K562 (cell line): ENCODE measurements at regions not wholly inside any gene's neighbourhood (a gene's known extent, or its start where the extent isn't known, plus 50 kb on each side); places are given as distances from the start of the nearest gene placed in this dataset.

Experiments
- TF ChIP-seq, protein P1 (sequence below): fragments of 200-800 bp; sonication (Bioruptor generic); IDR thresholded peaks from 2 replicates; pipeline ENCODE4 v1.6.1; 2016; ENCODE audit warnings: missing genetic modification characterization, missing compliant biosample characterization
- TF ChIP-seq, protein P2 (sequence below): sonication (generic); formaldehyde crosslinking; IDR thresholded peaks from 2 replicates; pipeline ENCODE4 v1.8.0; 2023; ENCODE audit warnings: mild to moderate bottlenecking, missing genetic modification reagents

DNA sequence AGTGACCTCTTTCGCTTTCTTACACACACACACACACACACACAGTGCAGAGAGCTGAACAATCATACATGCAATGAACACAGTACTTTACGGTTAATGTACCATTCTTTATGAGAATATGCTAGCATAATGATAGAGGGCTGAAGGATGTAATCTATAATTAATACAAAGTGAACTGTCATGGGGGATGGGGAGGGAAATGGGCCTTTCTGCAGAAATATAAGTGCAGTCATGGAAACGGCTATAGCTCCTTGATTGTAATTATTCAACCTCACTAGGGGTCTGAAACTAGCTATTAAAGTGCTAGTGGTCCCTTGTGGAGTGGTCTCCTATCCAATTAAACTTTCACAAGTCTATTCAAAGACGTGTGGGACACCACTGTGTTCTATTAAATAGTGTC is 443.2 kb upstream of the FOXG1 start:
- TF ChIP-seq, protein P1, sequence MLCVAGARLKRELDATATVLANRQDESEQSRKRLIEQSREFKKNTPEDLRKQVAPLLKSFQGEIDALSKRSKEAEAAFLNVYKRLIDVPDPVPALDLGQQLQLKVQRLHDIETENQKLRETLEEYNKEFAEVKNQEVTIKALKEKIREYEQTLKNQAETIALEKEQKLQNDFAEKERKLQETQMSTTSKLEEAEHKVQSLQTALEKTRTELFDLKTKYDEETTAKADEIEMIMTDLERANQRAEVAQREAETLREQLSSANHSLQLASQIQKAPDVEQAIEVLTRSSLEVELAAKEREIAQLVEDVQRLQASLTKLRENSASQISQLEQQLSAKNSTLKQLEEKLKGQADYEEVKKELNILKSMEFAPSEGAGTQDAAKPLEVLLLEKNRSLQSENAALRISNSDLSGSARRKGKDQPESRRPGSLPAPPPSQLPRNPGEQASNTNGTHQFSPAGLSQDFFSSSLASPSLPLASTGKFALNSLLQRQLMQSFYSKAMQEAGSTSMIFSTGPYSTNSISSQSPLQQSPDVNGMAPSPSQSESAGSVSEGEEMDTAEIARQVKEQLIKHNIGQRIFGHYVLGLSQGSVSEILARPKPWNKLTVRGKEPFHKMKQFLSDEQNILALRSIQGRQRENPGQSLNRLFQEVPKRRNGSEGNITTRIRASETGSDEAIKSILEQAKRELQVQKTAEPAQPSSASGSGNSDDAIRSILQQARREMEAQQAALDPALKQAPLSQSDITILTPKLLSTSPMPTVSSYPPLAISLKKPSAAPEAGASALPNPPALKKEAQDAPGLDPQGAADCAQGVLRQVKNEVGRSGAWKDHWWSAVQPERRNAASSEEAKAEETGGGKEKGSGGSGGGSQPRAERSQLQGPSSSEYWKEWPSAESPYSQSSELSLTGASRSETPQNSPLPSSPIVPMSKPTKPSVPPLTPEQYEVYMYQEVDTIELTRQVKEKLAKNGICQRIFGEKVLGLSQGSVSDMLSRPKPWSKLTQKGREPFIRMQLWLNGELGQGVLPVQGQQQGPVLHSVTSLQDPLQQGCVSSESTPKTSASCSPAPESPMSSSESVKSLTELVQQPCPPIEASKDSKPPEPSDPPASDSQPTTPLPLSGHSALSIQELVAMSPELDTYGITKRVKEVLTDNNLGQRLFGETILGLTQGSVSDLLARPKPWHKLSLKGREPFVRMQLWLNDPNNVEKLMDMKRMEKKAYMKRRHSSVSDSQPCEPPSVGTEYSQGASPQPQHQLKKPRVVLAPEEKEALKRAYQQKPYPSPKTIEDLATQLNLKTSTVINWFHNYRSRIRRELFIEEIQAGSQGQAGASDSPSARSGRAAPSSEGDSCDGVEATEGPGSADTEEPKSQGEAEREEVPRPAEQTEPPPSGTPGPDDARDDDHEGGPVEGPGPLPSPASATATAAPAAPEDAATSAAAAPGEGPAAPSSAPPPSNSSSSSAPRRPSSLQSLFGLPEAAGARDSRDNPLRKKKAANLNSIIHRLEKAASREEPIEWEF = no peak
- TF ChIP-seq, protein P2, sequence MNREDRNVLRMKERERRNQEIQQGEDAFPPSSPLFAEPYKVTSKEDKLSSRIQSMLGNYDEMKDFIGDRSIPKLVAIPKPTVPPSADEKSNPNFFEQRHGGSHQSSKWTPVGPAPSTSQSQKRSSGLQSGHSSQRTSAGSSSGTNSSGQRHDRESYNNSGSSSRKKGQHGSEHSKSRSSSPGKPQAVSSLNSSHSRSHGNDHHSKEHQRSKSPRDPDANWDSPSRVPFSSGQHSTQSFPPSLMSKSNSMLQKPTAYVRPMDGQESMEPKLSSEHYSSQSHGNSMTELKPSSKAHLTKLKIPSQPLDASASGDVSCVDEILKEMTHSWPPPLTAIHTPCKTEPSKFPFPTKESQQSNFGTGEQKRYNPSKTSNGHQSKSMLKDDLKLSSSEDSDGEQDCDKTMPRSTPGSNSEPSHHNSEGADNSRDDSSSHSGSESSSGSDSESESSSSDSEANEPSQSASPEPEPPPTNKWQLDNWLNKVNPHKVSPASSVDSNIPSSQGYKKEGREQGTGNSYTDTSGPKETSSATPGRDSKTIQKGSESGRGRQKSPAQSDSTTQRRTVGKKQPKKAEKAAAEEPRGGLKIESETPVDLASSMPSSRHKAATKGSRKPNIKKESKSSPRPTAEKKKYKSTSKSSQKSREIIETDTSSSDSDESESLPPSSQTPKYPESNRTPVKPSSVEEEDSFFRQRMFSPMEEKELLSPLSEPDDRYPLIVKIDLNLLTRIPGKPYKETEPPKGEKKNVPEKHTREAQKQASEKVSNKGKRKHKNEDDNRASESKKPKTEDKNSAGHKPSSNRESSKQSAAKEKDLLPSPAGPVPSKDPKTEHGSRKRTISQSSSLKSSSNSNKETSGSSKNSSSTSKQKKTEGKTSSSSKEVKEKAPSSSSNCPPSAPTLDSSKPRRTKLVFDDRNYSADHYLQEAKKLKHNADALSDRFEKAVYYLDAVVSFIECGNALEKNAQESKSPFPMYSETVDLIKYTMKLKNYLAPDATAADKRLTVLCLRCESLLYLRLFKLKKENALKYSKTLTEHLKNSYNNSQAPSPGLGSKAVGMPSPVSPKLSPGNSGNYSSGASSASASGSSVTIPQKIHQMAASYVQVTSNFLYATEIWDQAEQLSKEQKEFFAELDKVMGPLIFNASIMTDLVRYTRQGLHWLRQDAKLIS (CRISPR knock-in tag) = no peak
